ENCODE measurements at regions not wholly inside any gene's neighbourhood (a gene's known extent, or its start where the extent isn't known, plus 50 kb on each side); places are given as distances from the start of the nearest gene placed in this dataset.

DNA sequence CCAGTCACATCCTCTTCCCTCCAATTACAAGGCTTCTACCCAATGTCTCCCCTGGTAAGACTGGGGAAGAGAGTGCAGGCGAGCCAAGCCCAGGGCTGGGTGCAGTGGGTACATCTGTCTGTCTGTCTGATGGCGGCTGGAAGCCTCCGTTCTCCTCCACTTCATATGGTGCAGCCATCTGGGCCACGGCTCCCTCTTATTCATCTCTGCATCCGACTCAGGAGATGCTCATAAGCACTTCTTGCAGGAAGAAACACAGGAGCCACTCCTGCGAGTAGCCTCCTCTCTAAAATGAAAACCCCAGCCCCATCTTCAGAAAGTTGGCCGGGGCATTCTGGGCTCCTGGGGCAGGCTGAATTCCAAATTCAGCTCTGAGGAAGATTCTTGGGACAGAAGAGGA, 67.5 kb upstream of the SLC6A6 start:
- TF ChIP-seq FOXP2 (optimal IDR thresholded peaks at IDR 0.05; ENCODE audit: control extremely low read depth, extremely low read length, insufficient read depth) (no peak), POLR2AphosphoS5 (IDR thresholded peaks at IDR 0.05; ENCODE audit: borderline replicate concordance, low read depth, low read length) (no peak), EZH2 (IDR thresholded peaks at IDR 0.05) (no peak)

Measured in SK-N-MC (cell line).